IMR-90 (cell line): ENCODE measurements at regions not wholly inside any gene's neighbourhood (a gene's known extent, or its start where the extent isn't known, plus 50 kb on each side); places are given as distances from the start of the nearest gene placed in this dataset.

ENCODE experiments used
- ATAC-seq: fragments of 200-7000 bp; cut with Tn5 transposase; 2 replicates; pipeline ENCODE4 v1.9.1; 2020; ENCODE audit warnings: low read depth, mild to moderate bottlenecking, moderate library complexity
- BruUV-seq: library from RNA; stranded (reverse); fragments of 400-500 nt; replicated peaks from 2 replicates; lab custom pipeline; 2021; lab: Mats Ljungman, UMichigan
- CTCF ChIA-PET: fragments of 300-600 bp; formaldehyde crosslinking; extraction: SDS; loops from one replicate; lab custom pipeline; 2021; ENCODE audit warnings: antibody characterized with exemption; lab: Yijun Ruan, JAX
- POLR2A ChIA-PET: fragments of 300-600 bp; sonication (Branson Sonifier 250); formaldehyde crosslinking; loops from one replicate; lab custom pipeline; 2022; ENCODE audit warnings: antibody characterized with exemption; ENCODE audit not compliant: unreplicated experiment; lab: Charles Lee
- DNase-seq: peaks from one replicate; pipeline ENCODE4 v3.0.0; 2013
- H2AFZ ChIP-seq: replicated peaks from 2 replicates; pipeline ENCODE3; 2013; ENCODE audit warnings: low read length, mild to moderate bottlenecking; ENCODE audit not compliant: poor library complexity
- H2AK5ac ChIP-seq: 2 replicates; pipeline ENCODE4 v1.6.1; 2013; ENCODE audit warnings: low read depth, low read length, inconsistent platforms
- H2AK9ac ChIP-seq: replicated peaks from 2 replicates; pipeline ENCODE3; 2013; ENCODE audit warnings: mild to moderate bottlenecking, low read depth, low read length, moderate library complexity; ENCODE audit not compliant: poor library complexity
- H2BK120ac ChIP-seq: 2 replicates; pipeline ENCODE4 v1.6.1; 2013; ENCODE audit warnings: low read depth, low read length, inconsistent platforms
- H2BK15ac ChIP-seq: 3 replicates; pipeline ENCODE4 v1.6.1; 2013; ENCODE audit warnings: low read depth, low read length, inconsistent platforms
- H2BK20ac ChIP-seq: 2 replicates; pipeline ENCODE4 v1.6.1; 2013; ENCODE audit warnings: low read depth, mild to moderate bottlenecking, inconsistent platforms, low read length, moderate library complexity
- H2BK5ac ChIP-seq: 2 replicates; pipeline ENCODE4 v1.6.1; 2013; ENCODE audit warnings: mild to moderate bottlenecking, low read depth, low read length, inconsistent platforms; ENCODE audit not compliant: poor library complexity, severe bottlenecking
- H3K14ac ChIP-seq: replicated peaks from 2 replicates; pipeline ENCODE4 v1.6.1; 2013; ENCODE audit warnings: low read depth, low read length, inconsistent platforms
- H3K18ac ChIP-seq: 2 replicates; pipeline ENCODE4 v1.6.1; 2013; ENCODE audit warnings: low read depth, low read length, control low read depth
- H3K23ac ChIP-seq: 2 replicates; pipeline ENCODE4 v1.6.1; 2013; ENCODE audit warnings: low read depth, low read length, inconsistent platforms
- H3K27ac ChIP-seq: 2 replicates; pipeline ENCODE4 v1.5.1; 2013; ENCODE audit warnings: mild to moderate bottlenecking, control low read depth, low read length; ENCODE audit not compliant: insufficient read depth
- H3K27me3 ChIP-seq: 2 replicates; pipeline ENCODE4 v1.6.1; 2013; ENCODE audit warnings: low read length; ENCODE audit not compliant: control insufficient read depth, insufficient read depth
- H3K36me3 ChIP-seq: 2 replicates; pipeline ENCODE4 v1.6.1; 2013; ENCODE audit warnings: low read length, mixed read lengths; ENCODE audit not compliant: control insufficient read depth, insufficient read depth
- H3K4ac ChIP-seq: 2 replicates; pipeline ENCODE4 v1.6.1; 2013; ENCODE audit warnings: low read depth, low read length, inconsistent platforms
- H3K4me1 ChIP-seq: 2 replicates; pipeline ENCODE4 v1.6.1; 2013; ENCODE audit warnings: low read length, mixed read lengths; ENCODE audit not compliant: control insufficient read depth, insufficient read depth
- H3K4me2 ChIP-seq: 2 replicates; pipeline ENCODE4 v1.6.1; 2013; ENCODE audit warnings: low read depth, mild to moderate bottlenecking, control low read depth, low read length, moderate library complexity
- H3K4me3 ChIP-seq: 2 replicates; pipeline ENCODE4 v1.5.1; 2013; ENCODE audit warnings: low read depth, mild to moderate bottlenecking, control low read depth, low read length, moderate library complexity; ENCODE audit not compliant: insufficient read depth
- H3K56ac ChIP-seq: 2 replicates; pipeline ENCODE4 v1.6.1; 2013; ENCODE audit warnings: low read length, inconsistent platforms; ENCODE audit not compliant: insufficient read depth; ENCODE audit errors: extremely low read depth
- H3K79me1 ChIP-seq, 2 experiments: 2 replicates each; pipeline ENCODE4 v1.6.1; 2013; ENCODE audit warnings: low read length in 2 of 2, inconsistent platforms in 1 of 2, low read depth in 1 of 2
- H3K9ac ChIP-seq: 2 replicates; pipeline ENCODE4 v1.6.1; 2013; ENCODE audit warnings: low read depth, low read length, control low read depth
- H3K9me1 ChIP-seq: 2 replicates; pipeline ENCODE4 v1.6.1; 2013; ENCODE audit warnings: low read length, inconsistent platforms; ENCODE audit not compliant: insufficient read depth
- H3K9me3 ChIP-seq: 2 replicates; pipeline ENCODE4 v1.6.1; 2013; ENCODE audit warnings: low read length; ENCODE audit not compliant: control insufficient read depth, insufficient read depth
- H4K20me1 ChIP-seq: 2 replicates; pipeline ENCODE4 v1.6.1; 2013; ENCODE audit warnings: low read length, inconsistent platforms; ENCODE audit not compliant: insufficient read depth
- H4K5ac ChIP-seq: 2 replicates; pipeline ENCODE4 v1.6.1; 2013; ENCODE audit warnings: mild to moderate bottlenecking, low read depth, low read length, control low read depth
- H4K8ac ChIP-seq, 2 experiments: 2 replicates each; pipeline ENCODE4 v1.6.1; 2013; ENCODE audit warnings: low read depth in 2 of 2, low read length in 2 of 2, control low read depth in 1 of 2, inconsistent platforms in 1 of 2
- H4K91ac ChIP-seq: 2 replicates; pipeline ENCODE4 v1.6.1; 2013; ENCODE audit warnings: low read depth, low read length, inconsistent platforms; ENCODE audit not compliant: insufficient read depth
- CEBPB ChIP-seq: IDR thresholded peaks from 2 replicates; pipeline ENCODE4 v1.6.1; 2012; ENCODE audit warnings: low read depth, low read length, improper control_type of control experiment
- FOS ChIP-seq: fragments of 150-350 bp; IDR thresholded peaks from 2 replicates; pipeline ENCODE4 v1.6.1; 2016; ENCODE audit warnings: low read depth, low read length
- MAZ ChIP-seq: IDR thresholded peaks from 2 replicates; pipeline ENCODE4 v1.6.1; 2012; ENCODE audit warnings: low read depth, mild to moderate bottlenecking, low read length, improper control_type of control experiment, moderate library complexity, borderline replicate concordance
- MXI1 ChIP-seq: IDR thresholded peaks from 2 replicates; pipeline ENCODE4 v1.6.1; 2012; ENCODE audit warnings: low read depth, mild to moderate bottlenecking, low read length, moderate library complexity, borderline replicate concordance
- RAD21 ChIP-seq: IDR thresholded peaks from 2 replicates; pipeline ENCODE4 v1.6.1; 2012; ENCODE audit warnings: low read length, improper control_type of control experiment
- RCOR1 ChIP-seq: IDR thresholded peaks from 2 replicates; pipeline ENCODE4 v1.6.1; 2012; ENCODE audit warnings: mild to moderate bottlenecking, low read length, improper control_type of control experiment; ENCODE audit not compliant: insufficient replicate concordance
- RFX5 ChIP-seq: IDR thresholded peaks from 2 replicates; pipeline ENCODE4 v1.8.0; 2012; ENCODE audit warnings: low read depth, mild to moderate bottlenecking, low read length, moderate library complexity
- WGBS, 2 experiments: methylation state at CpG; one replicate each; pipeline versions ENCODE4 v1.1.5 to v1.1.7; 2013; ENCODE audit warnings: missing lambda C conversion rate in 2 of 2; ENCODE audit not compliant: insufficient read length in 1 of 2; ENCODE audit errors: extremely low coverage in 2 of 2; 5-methylcytosine and 5-hydroxymethylcytosine counted together
- dilution Hi-C: fragments of 300-500 bp; cut with HindIII; formaldehyde crosslinking; loops from one replicate; pipeline ENCODE4 v1.14.3; 2018; ENCODE audit warnings: low sequenced_read_pairs; ENCODE audit not compliant: unreplicated experiment
- in situ Hi-C: fragments of 300-500 bp; cut with MboI; formaldehyde crosslinking; loops from 3 replicates; pipeline ENCODE4 v1.14.3; 2019; ENCODE audit warnings: low sequenced_read_pairs, inconsistent platforms, mixed read lengths
- intact Hi-C: fragments of 100-400 bp; cut with micrococcal nuclease; formaldehyde crosslinking; loops from 2 replicates; pipeline ENCODE4 v1.10.0; 2022

DNA sequence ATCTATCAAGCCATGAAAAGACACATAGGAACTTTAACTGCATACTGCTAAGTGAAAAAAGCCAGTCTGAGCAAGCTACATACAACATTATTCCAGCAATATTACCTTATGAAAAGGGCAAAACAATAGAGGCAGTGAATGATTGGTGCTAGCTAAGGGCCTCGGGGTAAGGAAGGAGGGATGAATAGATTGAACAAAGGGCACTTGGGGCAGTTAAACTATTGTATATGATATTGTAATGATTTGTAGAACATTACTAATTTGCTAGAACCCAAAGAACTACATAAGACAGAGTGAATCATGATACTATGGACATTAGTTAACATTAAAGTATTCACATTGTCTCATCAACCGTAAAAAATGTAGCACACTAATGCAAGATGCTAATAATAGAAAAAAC, 218.3 kb downstream of the FBXO4 start:
- H3K9ac ChIP-seq: no peak overlapping the region
- H3K4ac ChIP-seq: no peak overlapping the region
- no peaks in the 10 kb centered on the region for H3K79me1 ChIP-seq
- WGBS, 2 experiments: no CpG with 5 or more reads among the region's 2 CpGs
- TF ChIP-seq CEBPB (no peak), MXI1 (no peak), RFX5 (no peak), FOS (no peak), RCOR1 (no peak), MAZ (no peak), RAD21 (no peak)
- no peak overlapping the region for H2BK15ac ChIP-seq
- CTCF ChIA-PET: no interaction called here
- no peaks in the 10 kb centered on the region for H3K9me1 ChIP-seq
- no peak overlapping the region for H3K4me3 ChIP-seq
- no peak for DNase-seq
- no peaks in the 10 kb centered on the region for H3K4me1 ChIP-seq
- POLR2A ChIA-PET: no interaction called here
- dilution Hi-C loops: no loop called here
- H3K9me3 ChIP-seq: no peaks in the 10 kb centered on the region
- H3K27me3 ChIP-seq: no peaks in the 10 kb centered on the region
- no peak overlapping the region for H2AK5ac ChIP-seq
- no peak overlapping the region for H2BK20ac ChIP-seq
- no peak overlapping the region for H4K5ac ChIP-seq
- no peak overlapping the region for H4K8ac ChIP-seq
- in situ Hi-C loops: no loop called here
- no peak overlapping the region for H3K18ac ChIP-seq
- no peak overlapping the region for H3K27ac ChIP-seq
- no peak overlapping the region for H3K23ac ChIP-seq
- no peak for ATAC-seq
- H3K14ac ChIP-seq: no peak overlapping the region
- no peak overlapping the region for H2BK5ac ChIP-seq
- no peak overlapping the region for H2AK9ac ChIP-seq
- H4K91ac ChIP-seq: no peak overlapping the region
- no peak overlapping the region for H2AFZ ChIP-seq
- no peaks in the 10 kb centered on the region for H4K20me1 ChIP-seq
- intact Hi-C loops: no loop called here
- H3K36me3 ChIP-seq: no peaks in the 10 kb centered on the region
- no peak overlapping the region for H2BK120ac ChIP-seq
- no TSS peak for BruUV-seq
- no peak overlapping the region for H3K56ac ChIP-seq
- H3K4me2 ChIP-seq: no peak overlapping the region
